Suppressor macrophage treated with lipopolysaccharide for 4 hours (primary cell): ENCODE measurements at regions not wholly inside any gene's neighbourhood (a gene's known extent, or its start where the extent isn't known, plus 50 kb on each side); places are given as distances from the start of the nearest gene placed in this dataset.
"Not testable (repeated sequence)": the region's sequence is repeated elsewhere in the genome, so short reads cannot be mapped to it uniquely, and the experiment has no call there.

Experiments
- DNase-seq: peaks from one replicate; pipeline ENCODE4 v3.0.0-alpha.2; 2020

- no peak for DNase-seq
Measured at GRCh38 chr4:33914386-33914785, 2329.9 kb downstream of the ARAP2 start.

- DNase-seq = no peak
Measured at GRCh38 chr4:33923469-33923868, 2320.8 kb downstream of the ARAP2 start.

- no peak for DNase-seq
Measured at GRCh38 chr4:33924239-33924638, 2320.1 kb downstream of the ARAP2 start.

GRCh38 chr4:33924811-33925210 is 2319.5 kb downstream of the ARAP2 start:
- no peak for DNase-seq

GRCh38 chr4:33930497-33930896 is 2313.8 kb downstream of the ARAP2 start:
- no peak for DNase-seq

- no peak for DNase-seq
Measured at GRCh38 chr4:33931026-33931425, 2313.3 kb downstream of the ARAP2 start.

GRCh38 chr4:33940281-33940680 is 2304.0 kb downstream of the ARAP2 start:
- no peak for DNase-seq

- DNase-seq = no peak
Measured at GRCh38 chr4:33941854-33942253, 2302.5 kb downstream of the ARAP2 start.

- no peak for DNase-seq
Measured at GRCh38 chr4:33948921-33949320, 2295.4 kb downstream of the ARAP2 start.

- not testable (repeated sequence) for DNase-seq
Measured at GRCh38 chr4:33953848-33954247, 2290.5 kb downstream of the ARAP2 start.

- DNase-seq = no peak
Measured at GRCh38 chr4:33954759-33955158, 2289.6 kb downstream of the ARAP2 start.

GRCh38 chr4:33959519-33959918 is 2284.8 kb downstream of the ARAP2 start:
- no peak for DNase-seq

- DNase-seq = no peak
Measured at GRCh38 chr4:33961761-33962160, 2282.6 kb downstream of the ARAP2 start.

GRCh38 chr4:33966808-33967207 is 2277.5 kb downstream of the ARAP2 start:
- DNase-seq = no peak

- DNase-seq = no peak
Measured at GRCh38 chr4:33974270-33974669, 2270.0 kb downstream of the ARAP2 start.

GRCh38 chr4:33975995-33976394 is 2268.3 kb downstream of the ARAP2 start:
- no peak for DNase-seq

- not testable (repeated sequence) for DNase-seq
Measured at GRCh38 chr4:33979781-33980180, 2264.5 kb downstream of the ARAP2 start.

- no peak for DNase-seq
Measured at GRCh38 chr4:33980361-33980760, 2264.0 kb downstream of the ARAP2 start.

GRCh38 chr4:33989820-33990443 is 2254.4 kb downstream of the ARAP2 start:
- DNase-seq = no peak

- DNase-seq = no peak
Measured at GRCh38 chr4:33996075-33996718, 2248.1 kb downstream of the ARAP2 start.

GRCh38 chr4:33998291-33998690 is 2246.0 kb downstream of the ARAP2 start:
- DNase-seq = no peak

GRCh38 chr4:34000356-34000755 is 2244.0 kb downstream of the ARAP2 start:
- no peak for DNase-seq

GRCh38 chr4:34006540-34006939 is 2237.8 kb downstream of the ARAP2 start:
- not testable (repeated sequence) for DNase-seq

- DNase-seq = no peak
Measured at GRCh38 chr4:34009951-34010350, 2234.4 kb downstream of the ARAP2 start.
